Heart left ventricle (tissue), 16 donors: ENCODE measurements at regions not wholly inside any gene's neighbourhood (a gene's known extent, or its start where the extent isn't known, plus 50 kb on each side); places are given as distances from the start of the nearest gene placed in this dataset.

Source experiments
- ATAC-seq, 4 donors: fragments of 200-7000 bp; cut with Tn5 transposase; one replicate each; pipeline ENCODE4 v1.9.1; 2020 to 2022; ENCODE audit warnings: moderate library complexity in 4 of 4, mild to moderate bottlenecking in 3 of 4, moderate number of reproducible peaks in 1 of 4
- DNase-seq, 5 donors: peaks; one replicate each; pipeline ENCODE4 v3.0.0-alpha.2; 2020
- H3K27ac ChIP-seq, 12 donors: fragments of 200-600 bp; sonication (generic) in 4 of 12; one replicate each; pipeline versions ENCODE4 v1.5.0 to v1.8.0; 2016 to 2022; ENCODE audit warnings: mild to moderate bottlenecking in 2 of 12
- H3K27me3 ChIP-seq, 9 donors: fragments of 200-600 bp; sonication (generic) in 2 of 9; one replicate each; pipeline versions ENCODE4 v1.5.1 to v1.8.0; 2016 to 2022; ENCODE audit warnings: mild to moderate bottlenecking in 3 of 9
- H3K36me3 ChIP-seq, 9 donors: fragments of 200-600 bp; sonication (generic) in 2 of 9; one replicate each; pipeline versions ENCODE4 v1.5.0 to v1.8.0; 2018 to 2022; ENCODE audit warnings: mild to moderate bottlenecking in 2 of 9
- H3K4me1 ChIP-seq, 12 donors: fragments of 200-600 bp; sonication (generic) in 4 of 12; one replicate each; pipeline versions ENCODE4 v1.5.0 to v1.8.0; 2016 to 2022; ENCODE audit warnings: mild to moderate bottlenecking in 3 of 12
- H3K4me3 ChIP-seq, 12 donors: fragments of 200-600 bp; sonication (generic) in 4 of 12; one replicate each; pipeline versions ENCODE4 v1.5.0 to v1.8.0; 2017 to 2022; ENCODE audit warnings: mild to moderate bottlenecking in 9 of 12, moderate library complexity in 4 of 12
- H3K9me3 ChIP-seq, 12 donors: fragments of 200-600 bp; sonication (generic) in 4 of 12; one replicate each; pipeline versions ENCODE4 v1.5.0 to v1.8.0; 2016 to 2022; ENCODE audit warnings: mild to moderate bottlenecking in 1 of 12
- POLR2A ChIP-seq, 2 donors: fragments of 450-650 bp; IDR thresholded peaks; one replicate each; pipeline ENCODE4 v1.6.1; 2017; ENCODE audit warnings: antibody characterized with exemption in 2 of 2, mild to moderate bottlenecking in 2 of 2, moderate library complexity in 2 of 2
- WGBS, 4 donors: extraction: QIAGEN DNeasy Blood & Tissue Kit in 2 of 4; methylation state at CpG; one replicate each; pipeline versions ENCODE4 v1.1.5 to v1.1.7; 2013 to 2018; 5-methylcytosine and 5-hydroxymethylcytosine counted together
- intact Hi-C, 10 donors: fragments of 100-400 bp; cut with DNase I; formaldehyde crosslinking; loops; one replicate each; pipeline versions ENCODE4 v1.11.1 to v1.14.2; 2022
- TF ChIP-seq, protein P1 (sequence below), 12 donors: fragments of 200-600 bp; sonication (generic) in 4 of 12; IDR thresholded peaks; one replicate each; pipeline versions ENCODE4 v1.5.0 to v1.8.0; 2018 to 2022; ENCODE audit warnings: antibody characterized with exemption in 12 of 12, mild to moderate bottlenecking in 5 of 12
- donor health status: ischemic (EF 13 %, LVEDD 7.1; RV severe dilation, severe dysfunction).
- donor health status: healthy with polysubstance abuse.
- donor health status: DM: no; HTN: yes; CAD: no.
- donor health status: DM: no; HTN: no; CAD: no.
- donor health status: ischemic (EF 25% LVEDD 6.9; RV normal size, moderate dysfunction).
- donor health status: ischemic (EF 25% LVEDD 5.7; RV mildly dilated, moderate dysfunction).
- donor health status: healthy.
- donor health status: DM: yes; HTN: yes; CAD: no.
- donor health status: ischemic (EF 35%, LVEDD 5.7; RV mildly dilated, moderate dysfunction).
- donor health status: nonischemic (EF 11% LVEDD 7.7; RV severe dilation, severe dysfunction).
- donor health status: DM: yes; HTN: yes; CAD: no.
- donor health status: PGD.
- donor health status: ischemic (EF 29% LVEDD 5.4; RV normal size, mild dysfunction).
- donor health status: nonischemic (EF 23%, LVEDD 6.1; RV moderate dilation, normal function).

GRCh38 chr6:80728830-80729229, 622.4 kb downstream of the BCKDHB start:
- no peaks in the 10 kb centered on the region for H3K4me1 ChIP-seq
- H3K9me3 ChIP-seq, result peaks cover 0 to 3% (median 0%) of the 10 kb centered on the region in 12 donors
- no peaks in the 10 kb centered on the region for H3K36me3 ChIP-seq
- H3K27me3 ChIP-seq, result no peaks in the 10 kb centered on the region
- TF ChIP-seq, protein P1, sequence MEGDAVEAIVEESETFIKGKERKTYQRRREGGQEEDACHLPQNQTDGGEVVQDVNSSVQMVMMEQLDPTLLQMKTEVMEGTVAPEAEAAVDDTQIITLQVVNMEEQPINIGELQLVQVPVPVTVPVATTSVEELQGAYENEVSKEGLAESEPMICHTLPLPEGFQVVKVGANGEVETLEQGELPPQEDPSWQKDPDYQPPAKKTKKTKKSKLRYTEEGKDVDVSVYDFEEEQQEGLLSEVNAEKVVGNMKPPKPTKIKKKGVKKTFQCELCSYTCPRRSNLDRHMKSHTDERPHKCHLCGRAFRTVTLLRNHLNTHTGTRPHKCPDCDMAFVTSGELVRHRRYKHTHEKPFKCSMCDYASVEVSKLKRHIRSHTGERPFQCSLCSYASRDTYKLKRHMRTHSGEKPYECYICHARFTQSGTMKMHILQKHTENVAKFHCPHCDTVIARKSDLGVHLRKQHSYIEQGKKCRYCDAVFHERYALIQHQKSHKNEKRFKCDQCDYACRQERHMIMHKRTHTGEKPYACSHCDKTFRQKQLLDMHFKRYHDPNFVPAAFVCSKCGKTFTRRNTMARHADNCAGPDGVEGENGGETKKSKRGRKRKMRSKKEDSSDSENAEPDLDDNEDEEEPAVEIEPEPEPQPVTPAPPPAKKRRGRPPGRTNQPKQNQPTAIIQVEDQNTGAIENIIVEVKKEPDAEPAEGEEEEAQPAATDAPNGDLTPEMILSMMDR (IDR thresholded peaks at IDR 0.05), result no peak
- TF ChIP-seq POLR2A (IDR thresholded peaks at IDR 0.05), result no peak
- H3K4me3 ChIP-seq, result no peak overlapping the region
- H3K27ac ChIP-seq, result no peak overlapping the region
- ATAC-seq, result no peak
- WGBS, 4 donors, result 69 to 84% (median 76%) methylated on average over 1 of the region's 1 CpG
- DNase-seq, result no peak
- intact Hi-C loops, result loop anchor here in 1 of 10 donors (10.0 kb wide), 1 partner anchor 1696 kb away; no protein-coding TSS in a partner anchor

DNA sequence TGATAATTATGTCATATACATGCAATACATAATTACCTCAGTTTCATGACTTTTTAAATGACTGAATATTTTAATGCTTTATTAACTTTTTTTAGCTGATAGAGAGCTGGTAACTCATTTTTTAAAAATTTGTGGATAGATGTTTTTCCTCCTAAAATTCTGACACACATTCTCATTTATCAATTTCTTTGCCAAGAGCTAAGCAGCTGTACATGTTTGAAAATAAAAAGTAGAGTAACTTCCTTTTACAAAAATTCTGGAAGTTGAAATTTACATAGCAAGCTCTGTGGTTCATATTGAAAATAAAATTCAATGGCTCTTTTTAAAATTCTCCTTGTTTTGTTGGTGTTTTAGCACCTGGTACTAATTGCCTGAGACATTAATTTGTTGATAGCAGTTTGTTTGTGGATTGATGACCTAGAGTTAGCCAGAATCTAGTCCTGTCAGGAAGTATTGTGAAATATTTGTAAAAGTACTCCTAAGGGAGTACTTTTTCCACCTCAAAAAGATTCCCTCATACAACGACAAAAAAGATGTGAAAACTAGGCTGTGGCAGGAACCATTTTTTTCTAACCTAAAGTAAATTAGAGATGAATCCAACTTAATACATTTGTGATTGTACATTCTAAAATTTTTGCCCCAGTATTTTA, 621.8 kb downstream of the BCKDHB start:
- intact Hi-C loops, result loop anchor here in 1 of 10 donors (10.0 kb wide), 1 partner anchor 1697 kb away; no protein-coding TSS in a partner anchor

GRCh38 chr6:80725156-80725930, 618.9 kb downstream of the BCKDHB start:
- no peaks in the 10 kb centered on the region for H3K27me3 ChIP-seq
- ATAC-seq, result no peak
- intact Hi-C loops, result loop anchor here in 1 of 10 donors (10.0 kb wide), 1 partner anchor 1699 kb away; no protein-coding TSS in a partner anchor
- no peak overlapping the region for H3K4me3 ChIP-seq
- H3K9me3 ChIP-seq, result peaks cover 0 to 3% (median 0%) of the 10 kb centered on the region in 12 donors
- H3K4me1 ChIP-seq, result no peaks in the 10 kb centered on the region
- WGBS, 4 donors, result 69 to 82% (median 75%) methylated on average over 5 of the region's 5 CpGs
- no peak overlapping the region for H3K27ac ChIP-seq
- TF ChIP-seq, protein P1 (IDR thresholded peaks at IDR 0.05), result no peak
- TF ChIP-seq POLR2A (IDR thresholded peaks at IDR 0.05), result no peak
- H3K36me3 ChIP-seq, result no peaks in the 10 kb centered on the region
- DNase-seq, result no peak

More for the DNA sequence above, 621.8 kb downstream of the BCKDHB start:
- Histone ChIP-seq H3K36me3 (no peaks in the 10 kb centered on the region), H3K4me1 (no peaks in the 10 kb centered on the region), H3K27me3 (no peaks in the 10 kb centered on the region), H3K4me3 (no peak overlapping the region), H3K27ac (no peak overlapping the region), H3K9me3 (peaks cover 0 to 3% (median 0%) of the 10 kb centered on the region in 12 donors)
- 0 to 61% (median 40%) methylated on average over 1 of the region's 1 CpG for WGBS, 4 donors
- ATAC-seq (no peak), DNase-seq (no peak)
- TF ChIP-seq POLR2A (IDR thresholded peaks at IDR 0.05), result no peak
- TF ChIP-seq, protein P1 (IDR thresholded peaks at IDR 0.05), result no peak

GRCh38 chr6:80720824-80721223, 614.4 kb downstream of the BCKDHB start:
- no peak for TF ChIP-seq POLR2A (IDR thresholded peaks at IDR 0.05)
- TF ChIP-seq, protein P1 (IDR thresholded peaks at IDR 0.05), result no peak
- intact Hi-C loops, result loop anchor here in 1 of 10 donors (10.0 kb wide), 1 partner anchor 1704 kb away; no protein-coding TSS in a partner anchor
- DNase-seq (no peak), ATAC-seq (no peak)
- Histone ChIP-seq H3K27me3 (no peaks in the 10 kb centered on the region), H3K9me3 (peaks cover 0 to 7% (median 0%) of the 10 kb centered on the region in 12 donors), H3K4me1 (no peaks in the 10 kb centered on the region), H3K36me3 (no peaks in the 10 kb centered on the region), H3K27ac (no peak overlapping the region), H3K4me3 (no peak overlapping the region)
- 75 to 87% (median 80%) methylated on average over 2 to 3 of the region's 3 CpGs for WGBS, 4 donors
